K562 (cell line): ENCODE measurements at regions not wholly inside any gene's neighbourhood (a gene's known extent, or its start where the extent isn't known, plus 50 kb on each side); places are given as distances from the start of the nearest gene placed in this dataset.

Experiments used
- ATAC-seq: fragments of 200-7000 bp; cut with Tn5 transposase; 3 replicates; pipeline ENCODE4 v1.9.1; 2020; ENCODE audit warnings: moderate library complexity
- BruUV-seq: library from RNA; stranded (reverse); fragments of 400-500 nt; replicated peaks from 2 replicates; lab custom pipeline; 2021; lab: Mats Ljungman, UMichigan
- CTCF ChIA-PET: fragments of 300-600 bp; formaldehyde crosslinking; extraction: SDS; loops from one replicate; lab custom pipeline; 2021; ENCODE audit warnings: low intra/inter-chr PET ratio; lab: Yijun Ruan, JAX
- POLR2A ChIA-PET: fragments of 300-600, 350-650 bp; sonication (Branson Sonifier 250); formaldehyde crosslinking; extraction: SDS; loops from one replicate; lab custom pipeline; 2021; ENCODE audit warnings: antibody characterized with exemption, inconsistent platforms; lab: Yijun Ruan, JAX
- DNase-seq, 4 experiments: peaks; one replicate each; pipeline versions ENCODE4 v3.0.0 to v3.0.0-alpha.2; 2011 to 2018; ENCODE audit warnings: low spot score in 3 of 4, mixed read lengths in 3 of 4; ENCODE audit errors: extremely low read depth in 1 of 4
- FAIRE-seq: peaks from 2 replicates; lab custom pipeline; 2011; peaks lifted over from hg19 to GRCh38; lab: Jason Lieb, UNC
- H2AFZ ChIP-seq: 2 replicates; pipeline ENCODE4 v1.6.0; 2011; ENCODE audit warnings: low read depth, low read length, control low read depth, inconsistent platforms
- H3K27ac ChIP-seq: fragments of 200-600 bp; 3 replicates; pipeline ENCODE4 v1.8.0; 2011; ENCODE audit warnings: low read depth, mild to moderate bottlenecking, control low read depth, inconsistent platforms, low read length, moderate library complexity, mixed read lengths; ENCODE audit errors: extremely low read depth
- H3K27me3 ChIP-seq, 2 experiments: fragments of 300-600 bp in 1 of 2; 2 replicates in 1 of 2; 3 replicates in 1 of 2; pipeline versions ENCODE4 v1.6.0 to v1.8.0; 2011; ENCODE audit warnings: inconsistent platforms in 2 of 2, low read length in 2 of 2, mild to moderate bottlenecking in 1 of 2, mixed read lengths in 1 of 2, moderate library complexity in 1 of 2; ENCODE audit not compliant: control insufficient read depth in 2 of 2, insufficient read depth in 2 of 2
- H3K36me3 ChIP-seq: fragments of 300-600 bp; 3 replicates; pipeline ENCODE4 v1.8.0; 2011; ENCODE audit warnings: mild to moderate bottlenecking, low read length, inconsistent platforms; ENCODE audit not compliant: control insufficient read depth, insufficient read depth
- H3K4me1 ChIP-seq, 2 experiments: fragments of 200-600 bp in 1 of 2; replicated peaks in 1 of 2; 2 replicates in 1 of 2; 3 replicates in 1 of 2; pipeline versions ENCODE4 v1.5.1 to v1.8.0; 2011; ENCODE audit warnings: inconsistent platforms in 2 of 2, low read length in 2 of 2, mild to moderate bottlenecking in 1 of 2, mixed read lengths in 1 of 2, moderate library complexity in 1 of 2; ENCODE audit not compliant: control insufficient read depth in 2 of 2, insufficient read depth in 2 of 2
- H3K4me2 ChIP-seq: 2 replicates; pipeline ENCODE4 v1.6.1; 2011; ENCODE audit warnings: low read length, control low read depth, inconsistent platforms, mixed read lengths; ENCODE audit not compliant: insufficient read depth
- H3K4me3 ChIP-seq: fragments of 200-600 bp; sonication (generic), shearing (Covaris generic); 2 replicates; pipeline ENCODE4 v1.5.1; 2016; ENCODE audit warnings: control low read depth, inconsistent platforms
- H3K79me2 ChIP-seq: fragments of 200-600 bp; 3 replicates; pipeline ENCODE4 v1.8.0; 2011; ENCODE audit warnings: low read length, inconsistent platforms; ENCODE audit not compliant: control insufficient read depth, insufficient read depth
- H3K9ac ChIP-seq, 2 experiments: 2 replicates each; pipeline versions ENCODE4 v1.6.0 to v1.6.1; 2011; ENCODE audit warnings: low read depth in 2 of 2, low read length in 2 of 2, control low read depth in 1 of 2, inconsistent platforms in 1 of 2, mild to moderate bottlenecking in 1 of 2, mixed read lengths in 1 of 2; ENCODE audit not compliant: insufficient read depth in 1 of 2
- H3K9me1 ChIP-seq: one replicate; pipeline ENCODE4 v1.6.0; 2011; ENCODE audit warnings: inconsistent platforms, mild to moderate bottlenecking, low read length, moderate library complexity; ENCODE audit not compliant: control insufficient read depth, insufficient read depth
- H3K9me3 ChIP-seq: replicated peaks from 2 replicates; pipeline ENCODE4 v1.5.1; 2011; ENCODE audit warnings: low read depth, low read length, inconsistent platforms; ENCODE audit not compliant: control insufficient read depth, insufficient read depth
- H4K20me1 ChIP-seq: replicated peaks from 2 replicates; pipeline ENCODE4 v1.6.1; 2011; ENCODE audit warnings: low read length, inconsistent platforms, mixed read lengths; ENCODE audit not compliant: control insufficient read depth, insufficient read depth
- FOXJ3 ChIP-seq: sonication (generic); formaldehyde crosslinking; IDR thresholded peaks from 2 replicates; pipeline ENCODE4 v1.4.0; 2020; ENCODE audit warnings: mild to moderate bottlenecking, missing genetic modification reagents
- KAT8 ChIP-seq: fragments of 450-650 bp; IDR thresholded peaks from 2 replicates; pipeline ENCODE4 v1.6.1; 2016; ENCODE audit warnings: low read depth, mild to moderate bottlenecking
- MAFK ChIP-seq: IDR thresholded peaks from 2 replicates; pipeline ENCODE4 v1.6.1; 2011; ENCODE audit warnings: low read length, improper control_type of control experiment
- NFXL1 ChIP-seq: fragments of 450-650 bp; formaldehyde crosslinking; IDR thresholded peaks from 2 replicates; pipeline ENCODE4 v1.4.0; 2021; ENCODE audit warnings: mild to moderate bottlenecking
- ZNF253 ChIP-seq: fragments of 250-450 bp; sonication (Bioruptor Pico); conservative IDR thresholded peaks from 2 replicates; pipeline ENCODE4 v1.6.1; 2021; ENCODE audit warnings: mild to moderate bottlenecking
- ZNF3 ChIP-seq: fragments of 250-450 bp; sonication (Bioruptor Pico); IDR thresholded peaks from 2 replicates; pipeline ENCODE4 v1.5.0; 2021; ENCODE audit warnings: mild to moderate bottlenecking, moderate library complexity
- WGBS: fragments of 100-300 bp; shearing (Covaris generic); methylation state at CpG from one replicate; pipeline ENCODE4 v1.1.6; 2016; ENCODE audit warnings: low coverage, mixed read lengths; ENCODE audit not compliant: insufficient coverage; ENCODE audit errors: missing lambda C conversion rate; 5-methylcytosine and 5-hydroxymethylcytosine counted together
- in situ Hi-C: fragments of 300-500 bp; cut with MboI; formaldehyde crosslinking; loops from 4 replicates; pipeline ENCODE4 v1.15.0; 2018; ENCODE audit warnings: inconsistent platforms, mixed read lengths
- intact Hi-C: fragments of 100-400 bp; cut with micrococcal nuclease; formaldehyde crosslinking; loops from 2 replicates; pipeline ENCODE4 v1.14.2; 2022
- TF ChIP-seq, protein P1 (sequence below), 2 experiments: fragments of 250-450 bp in 1 of 2; fragments of 450-650 bp in 1 of 2; sonication (Bioruptor Pico) in 1 of 2; IDR thresholded peaks; 2 replicates each; pipeline versions ENCODE4 v1.6.1 to v1.8.0; 2016 to 2021; ENCODE audit warnings: mild to moderate bottlenecking in 2 of 2, moderate library complexity in 2 of 2, missing compliant biosample characterization in 1 of 2, missing genetic modification characterization in 1 of 2
- TF ChIP-seq, protein P2 (sequence below): fragments of 450-650 bp; formaldehyde crosslinking; IDR thresholded peaks from 2 replicates; pipeline ENCODE4 v1.4.0; 2020; ENCODE audit warnings: mild to moderate bottlenecking, moderate library complexity
- TF ChIP-seq, protein P3 (sequence below): fragments of 450-650 bp; IDR thresholded peaks from 2 replicates; pipeline ENCODE4 v1.6.1; 2016; ENCODE audit warnings: low read depth, mild to moderate bottlenecking, moderate library complexity

DNA sequence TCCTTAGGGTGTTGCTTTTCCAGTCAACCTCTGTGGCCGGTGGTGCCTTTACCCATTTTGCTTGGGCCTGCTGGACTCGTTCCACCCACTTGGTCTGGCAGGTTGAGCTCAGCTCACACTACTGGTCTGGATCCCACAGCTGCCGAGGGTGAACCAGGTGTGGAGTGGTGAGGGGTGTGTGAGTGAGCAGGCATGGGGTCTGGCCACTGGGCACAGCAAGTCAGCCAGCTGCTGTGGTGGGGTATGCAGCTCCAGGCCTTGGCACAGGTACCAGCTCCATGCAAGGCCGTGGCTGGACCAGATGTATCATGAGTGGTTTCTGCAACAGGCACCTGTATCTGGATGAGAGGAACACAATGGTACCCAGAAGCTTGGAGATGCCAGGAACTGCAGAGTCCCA, 277.6 kb upstream of the KLHL1 start (continued):
- TF ChIP-seq, protein P1, sequence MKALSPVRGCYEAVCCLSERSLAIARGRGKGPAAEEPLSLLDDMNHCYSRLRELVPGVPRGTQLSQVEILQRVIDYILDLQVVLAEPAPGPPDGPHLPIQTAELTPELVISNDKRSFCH (CRISPR knock-in tag; IDR thresholded peaks at IDR 0.05), result no peak
- TF ChIP-seq, protein P1 (tag; IDR thresholded peaks at IDR 0.05), result no peak
- no peak for TF ChIP-seq KAT8
- no peak for TF ChIP-seq ZNF253 (CRISPR knock-in tag)
- no peak for TF ChIP-seq ZNF3
- TF ChIP-seq FOXJ3 (CRISPR knock-in tag), result no peak
- TF ChIP-seq MAFK, result no peak
- TF ChIP-seq, protein P2, sequence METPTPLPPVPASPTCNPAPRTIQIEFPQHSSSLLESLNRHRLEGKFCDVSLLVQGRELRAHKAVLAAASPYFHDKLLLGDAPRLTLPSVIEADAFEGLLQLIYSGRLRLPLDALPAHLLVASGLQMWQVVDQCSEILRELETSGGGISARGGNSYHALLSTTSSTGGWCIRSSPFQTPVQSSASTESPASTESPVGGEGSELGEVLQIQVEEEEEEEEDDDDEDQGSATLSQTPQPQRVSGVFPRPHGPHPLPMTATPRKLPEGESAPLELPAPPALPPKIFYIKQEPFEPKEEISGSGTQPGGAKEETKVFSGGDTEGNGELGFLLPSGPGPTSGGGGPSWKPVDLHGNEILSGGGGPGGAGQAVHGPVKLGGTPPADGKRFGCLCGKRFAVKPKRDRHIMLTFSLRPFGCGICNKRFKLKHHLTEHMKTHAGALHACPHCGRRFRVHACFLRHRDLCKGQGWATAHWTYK (CRISPR knock-in tag), result no peak

DNA sequence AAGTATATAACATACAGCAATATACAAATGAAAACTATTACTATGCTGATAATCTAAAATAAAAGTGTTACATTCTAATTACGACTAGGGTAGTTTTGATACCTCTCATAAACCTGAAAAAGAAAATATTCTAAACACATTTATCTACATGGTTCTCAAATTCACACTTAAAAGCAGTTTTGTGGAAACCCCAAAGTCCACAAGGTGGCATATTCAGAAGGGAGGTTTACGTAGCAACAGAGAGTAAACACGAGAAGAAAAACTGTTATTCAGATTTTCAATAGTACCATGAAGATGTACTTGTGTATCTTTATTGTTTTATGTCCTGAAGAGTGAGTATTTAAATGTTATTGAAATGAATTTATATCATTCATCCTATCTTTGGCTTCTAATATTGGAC, 275.9 kb upstream of the KLHL1 start:
- TF ChIP-seq, protein P3, sequence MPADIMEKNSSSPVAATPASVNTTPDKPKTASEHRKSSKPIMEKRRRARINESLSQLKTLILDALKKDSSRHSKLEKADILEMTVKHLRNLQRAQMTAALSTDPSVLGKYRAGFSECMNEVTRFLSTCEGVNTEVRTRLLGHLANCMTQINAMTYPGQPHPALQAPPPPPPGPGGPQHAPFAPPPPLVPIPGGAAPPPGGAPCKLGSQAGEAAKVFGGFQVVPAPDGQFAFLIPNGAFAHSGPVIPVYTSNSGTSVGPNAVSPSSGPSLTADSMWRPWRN, result no peak
- no peak for TF ChIP-seq NFXL1 (CRISPR knock-in tag)
- BruUV-seq, result no TSS peak
- Histone ChIP-seq H3K9ac (no peak overlapping the region), H3K79me2 (no peaks in the 10 kb centered on the region), H2AFZ (no peak overlapping the region), H3K4me2 (no peak overlapping the region), H3K9me1 (no peaks in the 10 kb centered on the region), H3K36me3 (no peaks in the 10 kb centered on the region), H3K9me3 (no peaks in the 10 kb centered on the region), H3K27ac (no peak overlapping the region), H3K27me3 (no peaks in the 10 kb centered on the region), H4K20me1 (no peaks in the 10 kb centered on the region), H3K4me1 (no peaks in the 10 kb centered on the region), H3K4me3 (no peak overlapping the region)
- no peak for FAIRE-seq
- intact Hi-C loops (no loop called here), in situ Hi-C loops (no loop called here)
- DNase-seq, result no peak
- CTCF ChIA-PET, result no interaction called here
- POLR2A ChIA-PET, result no interaction called here
- WGBS, result 0% methylated on average over 3 of the region's 3 CpGs
- no peak for ATAC-seq
